ENCODE measurements at regions not wholly inside any gene's neighbourhood (a gene's known extent, or its start where the extent isn't known, plus 50 kb on each side); places are given as distances from the start of the nearest gene placed in this dataset.

GRCh38 chr17:13862346-13862745, 207.0 kb upstream of the COX10 start:
- Mint-ChIP-seq H3K27ac (no peak overlapping the region), H3K4me3 (no peak overlapping the region), H3K27me3 (ENCODE audit: low read depth) (no peaks in the 10 kb centered on the region), H3K36me3 (peaks cover 14% of the 10 kb centered on the region), H3K4me1 (peaks cover 26% of the 10 kb centered on the region), H3K9me3 (peaks cover 36% of the 10 kb centered on the region)
- DNase-seq (ENCODE audit: low spot score in 2 of 2, unreplicated experiment in 2 of 2) = no peak
- TF ChIP-seq CTCF (IDR thresholded peaks at IDR 0.05; ENCODE audit: unreplicated experiment) = no peak

- H3K27ac Mint-ChIP-seq = no peak overlapping the region
- peaks cover 26% of the 10 kb centered on the region for H3K4me1 Mint-ChIP-seq
- no peak for DNase-seq (ENCODE audit: low spot score in 2 of 2, unreplicated experiment in 2 of 2)
- no peaks in the 10 kb centered on the region for H3K27me3 Mint-ChIP-seq (ENCODE audit: low read depth)
- H3K9me3 Mint-ChIP-seq = peaks cover 36% of the 10 kb centered on the region
- no peak for TF ChIP-seq CTCF (IDR thresholded peaks at IDR 0.05; ENCODE audit: unreplicated experiment)
- H3K36me3 Mint-ChIP-seq = peaks cover 10% of the 10 kb centered on the region
- H3K4me3 Mint-ChIP-seq = no peak overlapping the region
Measured at GRCh38 chr17:13863436-13863835, 205.9 kb upstream of the COX10 start.

- H3K9me3 Mint-ChIP-seq = peaks cover 29% of the 10 kb centered on the region
- no peak for TF ChIP-seq CTCF (IDR thresholded peaks at IDR 0.05; ENCODE audit: unreplicated experiment)
- no peak overlapping the region for H3K27ac Mint-ChIP-seq
Measured at GRCh38 chr17:13864521-13864920, 204.8 kb upstream of the COX10 start.

GRCh38 chr17:13865650-13866049, 203.7 kb upstream of the COX10 start:
- H3K4me1 Mint-ChIP-seq = peaks cover 34% of the 10 kb centered on the region

More at GRCh38 chr17:13864521-13864920, 204.8 kb upstream of the COX10 start:
- Mint-ChIP-seq H3K4me1 (peaks cover 27% of the 10 kb centered on the region), H3K27me3 (ENCODE audit: low read depth) (no peaks in the 10 kb centered on the region), H3K4me3 (no peak overlapping the region), H3K36me3 (peaks cover 6% of the 10 kb centered on the region)
- no peak for DNase-seq (ENCODE audit: low spot score in 2 of 2, unreplicated experiment in 2 of 2)

GRCh38 chr17:13869331-13869940, 199.9 kb upstream of the COX10 start:
- Mint-ChIP-seq H3K27me3 (ENCODE audit: low read depth) (no peaks in the 10 kb centered on the region), H3K4me3 (no peak overlapping the region), H3K36me3 (peaks cover 2% of the 10 kb centered on the region), H3K27ac (no peak overlapping the region), H3K9me3 (peaks cover 23% of the 10 kb centered on the region), H3K4me1 (peaks cover 23% of the 10 kb centered on the region)
- DNase-seq (ENCODE audit: low spot score in 2 of 2, unreplicated experiment in 2 of 2) = no peak
- no peak for TF ChIP-seq CTCF (IDR thresholded peaks at IDR 0.05; ENCODE audit: unreplicated experiment)

More at GRCh38 chr17:13865650-13866049, 203.7 kb upstream of the COX10 start:
- TF ChIP-seq CTCF (IDR thresholded peaks at IDR 0.05; ENCODE audit: unreplicated experiment) = no peak
- Mint-ChIP-seq H3K27me3 (ENCODE audit: low read depth) (no peaks in the 10 kb centered on the region), H3K4me3 (no peak overlapping the region), H3K36me3 (peaks cover 6% of the 10 kb centered on the region), H3K9me3 (peaks cover 28% of the 10 kb centered on the region), H3K27ac (no peak overlapping the region)
- DNase-seq (ENCODE audit: low spot score in 2 of 2, unreplicated experiment in 2 of 2) = no peak

All from mesothelial cell of epicardium (in vitro differentiated cells).